H9 (cell line): ENCODE measurements at regions not wholly inside any gene's neighbourhood (a gene's known extent, or its start where the extent isn't known, plus 50 kb on each side); places are given as distances from the start of the nearest gene placed in this dataset.

Experiments used
- DNase-seq: peaks from one replicate; pipeline ENCODE4 v3.0.0-alpha.2; 2017
- H2AFZ ChIP-seq: one replicate; pipeline ENCODE4 v1.6.1; 2013; ENCODE audit warnings: mild to moderate bottlenecking, low read length, control low read depth, moderate library complexity
- H2AK5ac ChIP-seq: 2 replicates; pipeline ENCODE4 v1.6.1; 2013; ENCODE audit warnings: low read length, control low read depth, mixed read lengths; ENCODE audit not compliant: insufficient read length
- H2BK120ac ChIP-seq: one replicate; pipeline ENCODE4 v1.6.1; 2013; ENCODE audit warnings: low read depth, mild to moderate bottlenecking, low read length, control low read depth, inconsistent platforms; ENCODE audit not compliant: poor library complexity, severe bottlenecking
- H2BK12ac ChIP-seq: 2 replicates; pipeline ENCODE4 v1.6.1; 2013; ENCODE audit warnings: low read length, control low read depth, mixed read lengths, low read depth; ENCODE audit not compliant: insufficient read length
- H2BK15ac ChIP-seq: 2 replicates; pipeline ENCODE4 v1.6.1; 2013; ENCODE audit warnings: low read depth, low read length, control low read depth
- H2BK20ac ChIP-seq: one replicate; pipeline ENCODE4 v1.6.1; 2013; ENCODE audit warnings: low read depth, mild to moderate bottlenecking, low read length, control low read depth, inconsistent platforms; ENCODE audit not compliant: poor library complexity, severe bottlenecking
- H2BK5ac ChIP-seq: 2 replicates; pipeline ENCODE4 v1.6.1; 2013; ENCODE audit warnings: low read length, control low read depth, mixed read lengths; ENCODE audit not compliant: insufficient read length
- H3K14ac ChIP-seq: 2 replicates; pipeline ENCODE4 v1.6.1; 2013; ENCODE audit warnings: low read length, control low read depth; ENCODE audit not compliant: insufficient read depth
- H3K18ac ChIP-seq: 2 replicates; pipeline ENCODE4 v1.6.1; 2013; ENCODE audit warnings: low read depth, mild to moderate bottlenecking, mixed read lengths, low read length, control low read depth; ENCODE audit not compliant: insufficient read length
- H3K23ac ChIP-seq: 2 replicates; pipeline ENCODE4 v1.6.1; 2013; ENCODE audit warnings: low read length, control low read depth, mixed read lengths, low read depth; ENCODE audit not compliant: insufficient read length
- H3K23me2 ChIP-seq: 2 replicates; pipeline ENCODE4 v1.6.1; 2013; ENCODE audit warnings: low read depth, mild to moderate bottlenecking, mixed read lengths, low read length, control low read depth; ENCODE audit not compliant: insufficient read length, poor library complexity, severe bottlenecking
- H3K27ac ChIP-seq: 2 replicates; pipeline ENCODE4 v1.5.1; 2013; ENCODE audit warnings: low read length, control low read depth, mixed read lengths, low read depth; ENCODE audit not compliant: insufficient read length
- H3K27me3 ChIP-seq: 2 replicates; pipeline ENCODE4 v1.6.1; 2013; ENCODE audit warnings: low read length, control low read depth, inconsistent platforms; ENCODE audit not compliant: insufficient read depth
- H3K4ac ChIP-seq: 2 replicates; pipeline ENCODE4 v1.6.1; 2013; ENCODE audit warnings: low read depth, mild to moderate bottlenecking, control low read depth, inconsistent platforms, low read length, moderate library complexity
- H3K4me1 ChIP-seq: 2 replicates; pipeline ENCODE4 v1.6.1; 2013; ENCODE audit warnings: low read length, control low read depth, inconsistent platforms; ENCODE audit not compliant: insufficient read depth
- H3K4me2 ChIP-seq: 2 replicates; pipeline ENCODE4 v1.6.1; 2013; ENCODE audit warnings: low read length, control low read depth, mixed read lengths; ENCODE audit not compliant: insufficient read length, insufficient read depth
- H3K56ac ChIP-seq: 2 replicates; pipeline ENCODE4 v1.6.1; 2013; ENCODE audit warnings: low read depth, mild to moderate bottlenecking, mixed read lengths, low read length, control low read depth; ENCODE audit not compliant: insufficient read length
- H3K79me1 ChIP-seq: 2 replicates; pipeline ENCODE4 v1.6.1; 2013; ENCODE audit warnings: low read depth, mild to moderate bottlenecking, moderate library complexity, low read length, control low read depth, inconsistent platforms; ENCODE audit not compliant: insufficient read depth, poor library complexity, severe bottlenecking
- H3K79me2 ChIP-seq: 2 replicates; pipeline ENCODE4 v1.6.1; 2013; ENCODE audit warnings: low read length, control low read depth, inconsistent platforms; ENCODE audit not compliant: insufficient read depth
- H3K9ac ChIP-seq: 2 replicates; pipeline ENCODE4 v1.6.1; 2013; ENCODE audit warnings: low read length, control low read depth, mixed read lengths; ENCODE audit not compliant: insufficient read length; ENCODE audit errors: extremely low read depth
- H3K9me3 ChIP-seq: one replicate; pipeline ENCODE4 v1.6.1; 2013; ENCODE audit warnings: low read depth, low read length, inconsistent platforms; ENCODE audit not compliant: control insufficient read depth
- H3T11ph ChIP-seq: one replicate; pipeline ENCODE4 v1.6.1; 2013; ENCODE audit warnings: mild to moderate bottlenecking, low read length, control low read depth, inconsistent platforms
- H4K20me1 ChIP-seq: one replicate; pipeline ENCODE4 v1.6.1; 2013; ENCODE audit not compliant: control insufficient read depth, insufficient read length, insufficient read depth
- H4K5ac ChIP-seq: 2 replicates; pipeline ENCODE4 v1.6.1; 2013; ENCODE audit warnings: low read depth, mild to moderate bottlenecking, mixed read lengths, low read length, control low read depth; ENCODE audit not compliant: insufficient read length
- H4K8ac ChIP-seq: replicated peaks from 2 replicates; pipeline ENCODE4 v1.6.1; 2013; ENCODE audit warnings: low read length, control low read depth, mixed read lengths, low read depth; ENCODE audit not compliant: insufficient read length
- H4K91ac ChIP-seq: 2 replicates; pipeline ENCODE4 v1.6.1; 2013; ENCODE audit warnings: low read depth, mild to moderate bottlenecking, moderate library complexity, mixed read lengths, low read length, control low read depth; ENCODE audit not compliant: insufficient read length
- H3K27ac Mint-ChIP-seq, 3 experiments: 2 replicates in 2 of 3; 3 replicates in 1 of 3; pipeline ENCODE4 v1.8.0; 2020 to 2021; ENCODE audit warnings: mixed read lengths in 3 of 3, mild to moderate bottlenecking in 1 of 3, moderate library complexity in 1 of 3
- H3K27me3 Mint-ChIP-seq: 2 replicates; pipeline ENCODE4 v1.8.0; 2021; ENCODE audit warnings: low read depth, mild to moderate bottlenecking, moderate library complexity, mixed read lengths
- H3K36me3 Mint-ChIP-seq, 3 experiments: 2 replicates in 2 of 3; 3 replicates in 1 of 3; pipeline ENCODE4 v1.8.0; 2020 to 2021; ENCODE audit warnings: low read depth in 3 of 3, mixed read lengths in 3 of 3; ENCODE audit not compliant: insufficient read depth in 1 of 3
- H3K4me1 Mint-ChIP-seq, 2 experiments: 2 replicates each; pipeline ENCODE4 v1.8.0; 2020; ENCODE audit warnings: mixed read lengths in 2 of 2
- H3K4me3 Mint-ChIP-seq, 2 experiments: 2 replicates in 1 of 2; 3 replicates in 1 of 2; pipeline ENCODE4 v1.8.0; 2020 to 2021; ENCODE audit warnings: mild to moderate bottlenecking in 2 of 2, mixed read lengths in 2 of 2, moderate library complexity in 1 of 2
- H3K9me3 Mint-ChIP-seq, 2 experiments: 2 replicates in 1 of 2; 3 replicates in 1 of 2; pipeline ENCODE4 v1.8.0; 2020; ENCODE audit warnings: mild to moderate bottlenecking in 2 of 2, mixed read lengths in 2 of 2, moderate library complexity in 1 of 2
- CTCF ChIP-seq: fragments of 200-600 bp; sonication (generic); conservative IDR thresholded peaks from 3 replicates; pipeline ENCODE4 v1.8.0; 2021; ENCODE audit warnings: antibody characterized with exemption, mild to moderate bottlenecking
- WGBS: extraction: QIAGEN DNeasy Blood & Tissue Kit; methylation state at CpG from one replicate; pipeline ENCODE4 v1.1.7; 2013; ENCODE audit warnings: missing lambda C conversion rate, low lambda C conversion rate, mixed read lengths; ENCODE audit not compliant: insufficient read length; ENCODE audit errors: extremely low coverage; 5-methylcytosine and 5-hydroxymethylcytosine counted together

GRCh38 chr22:48173773-48174160 is 1411.3 kb downstream of the TBC1D22A start:
- Mint-ChIP-seq H3K27ac (no peak overlapping the region), H3K36me3 (peaks cover 0 to 2% (median 0%) of the 10 kb centered on the region in 3 experiments; a peak in 1 of 7 replicates), H3K9me3 (no peaks in the 10 kb centered on the region; a peak in 2 of 5 replicates), H3K4me3 (no peak overlapping the region), H3K27me3 (peaks cover 27% of the 10 kb centered on the region), H3K4me1 (no peaks in the 10 kb centered on the region)
- TF ChIP-seq CTCF = no peak
- no peak overlapping the region for H4K8ac ChIP-seq
- H2BK12ac ChIP-seq = no peak overlapping the region
- no peak overlapping the region for H2BK20ac ChIP-seq
- no CpG with 5 or more reads among the region's 7 CpGs for WGBS
- H2BK120ac ChIP-seq = no peak overlapping the region
- H3K4me2 ChIP-seq = no peak overlapping the region
- H3K27me3 ChIP-seq = no peaks in the 10 kb centered on the region
- H3K79me2 ChIP-seq = no peaks in the 10 kb centered on the region
- H3K9me3 ChIP-seq = no peaks in the 10 kb centered on the region
- no peak overlapping the region for H3K9ac ChIP-seq
- no peak overlapping the region for H3T11ph ChIP-seq
- no peaks in the 10 kb centered on the region for H3K4me1 ChIP-seq
- H2BK5ac ChIP-seq = no peak overlapping the region
- no peak overlapping the region for H4K5ac ChIP-seq
- H2AK5ac ChIP-seq = no peak overlapping the region
- H2AFZ ChIP-seq = no peak overlapping the region
- H3K4ac ChIP-seq = no peak overlapping the region
- H3K23ac ChIP-seq = no peak overlapping the region
- no peak overlapping the region for H3K14ac ChIP-seq
- H4K20me1 ChIP-seq = no peaks in the 10 kb centered on the region
- H3K23me2 ChIP-seq = no peaks in the 10 kb centered on the region
- DNase-seq = no peak
- no peak overlapping the region for H2BK15ac ChIP-seq
- H3K18ac ChIP-seq = no peak overlapping the region
- H3K56ac ChIP-seq = no peak overlapping the region
- no peak overlapping the region for H4K91ac ChIP-seq
- no peaks in the 10 kb centered on the region for H3K79me1 ChIP-seq
- no peak overlapping the region for H3K27ac ChIP-seq
